GM21360 (cell line): ENCODE measurements at regions not wholly inside any gene's neighbourhood (a gene's known extent, or its start where the extent isn't known, plus 50 kb on each side); places are given as distances from the start of the nearest gene placed in this dataset.
"Not testable (repeated sequence)": the region's sequence is repeated elsewhere in the genome, so short reads cannot be mapped to it uniquely, and the experiment has no call there.

ENCODE experiments used
- ATAC-seq: cut with Tn5 transposase; IDR thresholded peaks from one replicate; pipeline ENCODE4 v1.9.1; 2021; ENCODE audit warnings: mild to moderate bottlenecking, moderate library complexity; ENCODE audit not compliant: unreplicated experiment

DNA sequence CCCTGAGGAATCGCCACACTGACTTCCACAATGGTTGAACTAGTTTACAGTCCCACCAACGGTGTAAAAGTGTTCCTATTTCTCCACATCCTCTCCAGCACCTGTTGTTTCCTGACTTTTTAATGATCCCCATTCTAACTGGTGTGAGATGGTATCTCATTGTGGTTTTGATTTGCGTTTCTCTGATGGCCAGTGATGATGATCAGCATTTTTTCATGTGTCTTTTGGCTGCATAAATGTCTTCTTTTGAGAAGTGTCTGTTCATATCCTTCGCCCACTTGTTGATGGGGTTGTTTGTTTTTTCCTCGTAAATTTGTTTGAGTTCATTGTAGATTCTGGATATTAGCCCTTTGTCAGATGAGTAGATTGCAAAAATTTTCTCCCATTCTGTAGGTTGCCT lies 223.5 kb downstream of the MAF start:
- not testable (repeated sequence) for ATAC-seq

- no peak for ATAC-seq
Observed at GRCh38 chr16:79375351-79375750, 225.2 kb downstream of the MAF start.

DNA sequence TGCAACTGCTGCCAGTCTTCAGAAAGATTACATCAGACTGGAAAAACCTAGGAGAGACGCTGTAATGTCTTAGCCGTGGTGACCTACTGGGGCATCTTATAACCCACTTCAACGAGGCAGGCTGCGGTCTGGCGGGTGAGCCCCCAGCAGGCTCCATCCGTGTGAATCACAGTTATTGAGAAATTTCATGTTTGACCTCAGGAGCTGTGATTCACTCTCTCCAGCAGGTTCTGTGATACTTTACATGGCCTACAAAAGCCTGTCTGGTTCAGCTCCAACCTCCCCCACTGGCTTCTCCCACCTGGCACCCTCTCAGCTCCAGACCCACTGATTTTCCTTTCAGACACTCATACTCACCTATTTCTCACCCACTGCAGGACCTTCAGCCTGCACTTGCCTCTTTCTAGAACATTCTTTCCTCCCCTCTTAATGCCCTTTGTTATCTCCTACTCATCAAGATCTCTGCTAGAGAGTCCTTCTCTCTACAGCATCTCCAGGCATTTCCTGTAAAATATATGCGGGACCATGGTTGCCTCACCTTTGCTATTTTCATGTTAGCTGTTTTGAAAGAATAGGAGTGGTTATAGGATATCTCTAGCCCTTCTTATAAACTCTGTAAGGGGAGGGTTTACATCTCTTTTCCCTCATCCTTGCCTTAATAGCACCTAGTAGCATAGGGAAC lies 227.9 kb downstream of the MAF start:
- no peak for ATAC-seq

- ATAC-seq: no peak
Observed at GRCh38 chr16:79370736-79371135, 229.8 kb downstream of the MAF start.

DNA sequence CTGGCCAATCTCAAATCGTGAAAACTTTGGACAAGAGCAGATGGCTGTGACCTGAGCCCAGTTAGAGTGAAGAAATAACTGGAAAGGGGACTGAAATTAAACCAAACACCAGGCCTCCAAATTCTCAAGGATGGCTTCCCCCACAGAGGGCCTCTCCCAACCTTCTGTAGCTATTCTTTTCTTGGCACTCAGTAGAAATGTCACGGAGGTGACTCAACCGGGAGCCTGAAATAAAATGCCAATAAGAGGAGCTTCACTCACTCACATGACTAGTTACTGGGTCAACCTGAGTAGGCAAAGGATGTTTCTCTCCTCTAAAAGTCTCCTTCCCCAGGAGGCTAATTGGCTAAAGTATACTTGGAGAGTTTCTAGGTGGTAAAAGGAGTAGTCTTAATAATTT lies 230.7 kb downstream of the MAF start:
- no peak for ATAC-seq

- no peak for ATAC-seq
Observed at GRCh38 chr16:79367822-79368221, 232.7 kb downstream of the MAF start.

GRCh38 chr16:79366635-79367034 lies 233.9 kb downstream of the MAF start:
- no peak for ATAC-seq

DNA sequence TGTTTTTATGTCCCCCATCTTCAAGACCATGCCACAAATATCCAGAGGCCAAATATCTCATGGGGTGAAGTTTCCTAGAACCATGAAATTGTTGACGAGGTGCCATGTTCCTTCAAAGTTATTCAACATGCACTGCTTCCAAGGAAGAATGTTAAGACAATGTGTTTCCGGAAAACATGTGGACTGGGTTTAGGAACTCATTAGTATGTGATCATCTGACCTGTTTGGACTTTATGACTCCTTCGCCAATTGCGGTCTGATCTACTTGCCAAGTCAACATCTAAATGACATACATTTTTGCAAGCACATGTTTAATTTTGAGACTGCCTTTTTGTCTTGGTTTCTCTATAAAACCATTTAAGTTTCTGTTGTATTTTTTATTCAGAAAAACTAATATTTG lies 234.8 kb downstream of the MAF start:
- ATAC-seq: no peak

GRCh38 chr16:79363484-79363883 lies 237.1 kb downstream of the MAF start:
- no peak for ATAC-seq

GRCh38 chr16:79363035-79363434 lies 237.5 kb downstream of the MAF start:
- no peak for ATAC-seq

DNA sequence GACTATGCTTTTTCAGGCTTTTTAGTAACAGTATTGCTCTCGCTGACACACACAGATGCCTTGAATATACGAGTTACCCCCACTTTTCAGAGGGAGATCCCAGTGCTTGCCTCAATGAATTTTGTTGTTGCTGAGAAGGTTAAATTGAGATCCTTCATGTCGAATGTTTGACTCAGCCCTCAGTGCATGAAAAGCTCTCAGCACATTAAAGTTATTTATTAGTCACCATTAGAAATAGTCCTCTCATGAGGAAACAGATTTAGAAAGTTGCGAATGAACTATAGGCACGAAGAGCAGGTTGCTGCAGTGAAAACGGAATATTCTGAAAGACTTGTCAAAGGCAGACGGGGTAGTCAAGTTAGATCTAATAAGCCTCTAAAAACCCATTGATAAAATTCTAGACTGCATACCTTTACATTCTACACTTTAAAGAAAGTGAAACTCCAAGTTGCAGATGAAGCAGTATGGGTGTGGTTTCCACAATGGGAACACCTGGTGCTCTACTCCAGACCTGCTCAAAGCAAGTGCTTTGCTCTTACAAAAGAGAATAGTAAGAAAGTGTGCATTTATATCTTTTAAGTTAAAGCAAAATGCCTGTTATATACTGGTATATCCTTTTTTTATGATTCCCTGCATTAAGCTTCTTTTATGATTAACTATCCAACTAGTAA lies 238.1 kb downstream of the MAF start:
- no peak for ATAC-seq

DNA sequence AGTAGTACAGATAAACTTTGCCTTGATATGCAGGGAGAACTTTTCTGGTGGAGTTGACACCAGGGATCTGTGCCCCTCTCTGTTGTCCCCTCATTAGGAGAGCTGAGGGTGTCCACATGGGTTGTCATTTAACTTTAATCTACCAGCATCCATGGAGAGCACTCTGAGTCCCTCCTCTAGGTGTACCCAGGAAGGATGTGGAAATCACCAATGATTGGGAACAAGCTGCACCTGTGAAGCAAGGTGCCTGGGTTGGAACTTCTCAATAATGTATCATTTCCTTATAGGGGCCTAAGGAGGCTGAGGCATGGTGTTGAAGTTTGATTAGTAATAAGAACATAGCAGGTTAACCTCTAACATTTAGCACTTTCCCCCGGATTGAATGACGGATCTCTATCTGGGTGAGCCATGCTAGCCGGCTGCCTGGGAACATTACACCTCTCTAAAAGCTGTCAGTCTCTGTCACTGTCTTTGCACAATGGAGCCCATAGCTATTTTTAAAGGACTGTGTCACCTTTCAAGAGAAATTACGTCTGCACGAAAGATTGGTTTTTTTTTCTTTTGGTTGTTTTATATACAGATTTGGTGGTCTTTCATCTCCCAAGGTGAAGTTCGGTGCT lies 239.3 kb downstream of the MAF start:
- no peak for ATAC-seq

GRCh38 chr16:79360267-79360666 lies 240.3 kb downstream of the MAF start:
- no peak for ATAC-seq

GRCh38 chr16:79359082-79359481 lies 241.5 kb downstream of the MAF start:
- no peak for ATAC-seq

GRCh38 chr16:79358188-79358587 lies 242.3 kb downstream of the MAF start:
- no peak for ATAC-seq

DNA sequence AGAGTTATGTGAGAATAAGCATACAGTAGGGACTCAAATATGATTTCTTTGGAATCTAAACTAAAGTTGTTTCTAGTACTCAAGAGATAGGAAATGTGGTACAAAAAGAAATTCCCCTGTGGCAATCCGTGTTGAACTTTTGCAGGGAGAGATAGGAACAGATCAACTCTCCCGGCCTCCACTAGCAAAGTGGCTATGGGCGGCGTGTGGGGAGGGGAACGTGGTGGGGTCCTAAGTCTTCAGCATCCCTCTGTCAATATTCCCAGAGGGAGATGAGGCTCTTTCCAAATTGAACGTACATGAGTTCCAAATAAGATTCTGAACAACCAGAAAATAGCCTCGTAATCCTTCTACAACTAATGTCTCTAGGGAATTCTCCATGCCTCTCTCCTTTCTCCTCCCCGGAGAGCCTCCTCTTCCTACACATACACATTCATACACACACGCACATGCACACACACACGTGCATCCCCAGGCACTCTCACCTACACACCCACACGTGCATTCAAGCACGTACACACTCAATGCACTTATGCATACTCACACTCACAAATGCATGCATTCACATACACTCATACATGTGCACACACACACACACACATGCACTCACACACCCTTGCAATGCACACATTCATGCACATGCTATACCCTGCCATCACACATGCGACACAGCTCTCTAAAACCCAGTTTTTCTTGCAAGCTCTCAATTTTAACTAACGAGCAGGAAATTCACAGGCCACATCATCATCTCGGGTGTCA lies 244.8 kb downstream of the MAF start:
- no peak for ATAC-seq

- ATAC-seq: no peak
Observed at GRCh38 chr16:79351927-79352326, 248.6 kb downstream of the MAF start.

DNA sequence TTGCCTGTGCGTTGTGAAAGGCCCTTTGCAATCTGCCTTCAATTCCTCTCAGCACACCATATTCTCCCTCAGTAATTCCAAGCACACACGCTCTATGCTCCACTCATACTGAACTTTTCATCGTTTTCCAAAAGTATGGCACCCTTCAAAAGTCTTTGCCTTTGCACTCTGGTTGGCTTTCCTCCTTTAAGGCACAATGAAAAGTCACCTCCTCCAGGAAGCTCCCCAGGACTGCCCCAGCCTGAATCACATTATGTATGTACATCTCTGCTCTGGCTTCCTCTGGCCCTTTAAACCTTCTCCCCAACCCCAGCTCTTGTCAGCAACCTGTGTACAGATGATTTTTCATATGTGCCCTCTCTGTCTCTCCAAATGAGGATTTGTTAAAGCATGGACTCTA lies 250.7 kb downstream of the MAF start:
- ATAC-seq: no peak

DNA sequence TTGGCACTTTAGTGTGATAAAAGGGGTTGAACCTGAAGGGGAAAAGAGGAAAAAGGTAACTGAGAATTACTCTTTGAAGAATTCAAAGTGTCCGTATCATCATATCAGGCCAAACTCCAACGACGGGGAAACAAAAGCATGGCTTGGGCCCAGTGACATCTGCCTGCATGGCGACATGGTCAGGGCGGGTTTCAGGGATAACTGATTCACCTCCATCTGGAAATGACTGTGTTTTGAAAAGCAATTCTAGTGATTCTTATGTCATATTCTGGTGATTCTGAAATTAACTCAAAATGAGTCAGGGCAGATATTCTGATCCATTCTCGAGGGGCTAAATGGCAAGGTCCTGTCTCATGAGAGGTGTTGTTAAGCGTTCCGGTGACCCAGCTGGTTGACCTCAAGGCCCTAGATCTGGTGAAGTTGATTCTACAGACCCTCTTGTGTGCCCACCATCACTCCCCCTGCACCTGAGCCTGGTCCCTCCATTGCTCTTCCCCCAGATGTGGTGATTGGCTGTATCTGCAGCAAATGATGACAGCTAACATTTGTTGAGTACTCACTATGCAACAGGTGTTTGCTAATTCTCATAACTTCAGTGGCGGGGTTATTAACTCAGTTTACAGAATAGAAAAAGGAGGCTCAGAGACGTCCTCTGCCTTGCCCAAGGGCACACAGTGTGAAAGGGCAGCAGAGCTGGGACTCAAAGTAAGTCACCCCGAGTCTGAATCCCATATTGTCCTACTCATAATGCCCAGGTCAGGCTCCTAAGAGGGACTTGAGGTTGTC lies 251.8 kb downstream of the MAF start:
- no peak for ATAC-seq

- ATAC-seq: no peak
Observed at GRCh38 chr16:79347277-79347676, 253.3 kb downstream of the MAF start.

DNA sequence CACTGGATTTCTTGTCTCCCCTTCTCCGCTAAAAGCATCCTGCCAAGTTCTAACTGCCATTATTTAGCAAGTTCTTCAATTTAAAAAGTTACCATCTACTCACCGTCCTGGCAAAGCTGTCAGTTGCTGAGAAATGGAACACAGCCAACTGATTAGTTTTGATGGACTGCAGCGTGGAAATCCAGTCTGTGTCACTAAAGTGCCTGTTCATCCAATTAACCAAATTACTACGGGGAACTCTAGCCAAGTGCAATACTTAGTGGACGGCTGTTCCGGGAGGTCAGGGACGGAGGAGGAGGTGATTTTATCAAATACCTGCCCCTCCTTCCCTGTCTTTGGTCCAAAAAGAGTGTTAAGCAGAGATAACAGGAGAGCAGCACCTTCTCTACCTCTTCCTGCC lies 260.7 kb downstream of the MAF start:
- no peak for ATAC-seq
